DOHH2 (cell line): ENCODE measurements at regions not wholly inside any gene's neighbourhood (a gene's known extent, or its start where the extent isn't known, plus 50 kb on each side); places are given as distances from the start of the nearest gene placed in this dataset.

ENCODE experiments used
- CTCF ChIP-seq: fragments of 200-600 bp; sonication (generic); IDR thresholded peaks from one replicate; pipeline ENCODE4 v1.5.1; 2014; ENCODE audit warnings: antibody characterized with exemption, mild to moderate bottlenecking, low read depth, low read length; ENCODE audit not compliant: poor library complexity, severe bottlenecking
- EZH2phosphoT487 ChIP-seq: fragments of 200-600 bp; sonication (generic); IDR thresholded peaks from 2 replicates; pipeline ENCODE4 v1.6.1; 2017; ENCODE audit warnings: borderline replicate concordance, mild to moderate bottlenecking, antibody characterized with exemption, low read length, moderate library complexity, mixed read lengths

- no peak for TF ChIP-seq CTCF
- no peak for TF ChIP-seq EZH2phosphoT487
Observed at GRCh38 chr4:35228313-35228712, 1016.0 kb downstream of the ARAP2 start.
